GM11168 (cell line): ENCODE measurements at regions not wholly inside any gene's neighbourhood (a gene's known extent, or its start where the extent isn't known, plus 50 kb on each side); places are given as distances from the start of the nearest gene placed in this dataset.

Source experiments
- in situ Hi-C: fragments of 300-500 bp; cut with MboI; formaldehyde crosslinking; loops from one replicate; pipeline ENCODE4 v1.12.0; 2022; ENCODE audit warnings: low sequenced_read_pairs; ENCODE audit not compliant: unreplicated experiment

DNA sequence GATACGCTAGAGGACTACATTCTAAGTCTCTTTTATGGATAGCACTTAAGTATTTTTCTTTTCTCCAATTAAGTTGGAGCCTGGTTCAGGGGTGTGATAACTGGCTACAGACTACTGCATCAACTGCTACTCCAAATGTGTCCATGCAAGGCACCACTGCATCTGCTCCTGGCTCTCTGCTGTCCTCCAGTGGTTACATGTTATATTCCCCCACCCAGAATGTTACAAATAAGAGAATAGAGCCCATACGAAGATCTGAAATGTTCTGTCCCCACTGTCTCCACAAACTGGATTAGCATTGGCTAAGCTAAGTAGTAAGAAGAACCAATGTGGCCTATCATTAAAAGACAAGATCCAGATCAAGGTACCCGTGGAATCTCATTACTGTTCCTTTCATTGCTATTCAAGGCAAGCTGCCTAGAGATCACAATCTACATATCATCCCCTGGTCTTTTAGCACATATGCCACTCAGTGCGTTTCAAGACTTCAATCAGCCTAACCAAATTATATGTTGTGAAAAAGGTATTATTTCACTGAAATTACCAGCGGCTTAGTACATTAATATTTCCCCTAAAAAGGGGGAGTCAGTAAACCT lies 308.3 kb upstream of the SLC8A1 start:
- in situ Hi-C loops, result no loop called here

DNA sequence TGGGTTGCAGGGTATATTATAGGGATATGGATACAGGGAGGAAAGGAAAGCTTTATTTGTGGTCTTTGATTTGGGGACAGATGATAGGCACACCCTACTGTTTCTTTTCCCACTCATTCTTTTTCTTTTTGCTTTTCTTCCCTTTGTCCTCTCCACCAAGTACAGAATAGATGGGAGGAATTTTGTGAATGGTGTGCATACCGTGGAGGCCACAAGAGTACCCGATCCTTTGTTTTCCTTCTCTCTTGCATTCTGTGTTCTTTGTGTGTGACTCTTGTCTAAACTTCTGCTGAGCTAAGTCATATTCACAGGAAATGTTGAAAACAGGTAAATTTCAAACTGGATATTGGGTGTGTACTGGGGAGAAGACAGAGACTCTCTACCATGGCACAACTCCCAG lies 321.4 kb upstream of the SLC8A1 start:
- in situ Hi-C loops, result no loop called here

DNA sequence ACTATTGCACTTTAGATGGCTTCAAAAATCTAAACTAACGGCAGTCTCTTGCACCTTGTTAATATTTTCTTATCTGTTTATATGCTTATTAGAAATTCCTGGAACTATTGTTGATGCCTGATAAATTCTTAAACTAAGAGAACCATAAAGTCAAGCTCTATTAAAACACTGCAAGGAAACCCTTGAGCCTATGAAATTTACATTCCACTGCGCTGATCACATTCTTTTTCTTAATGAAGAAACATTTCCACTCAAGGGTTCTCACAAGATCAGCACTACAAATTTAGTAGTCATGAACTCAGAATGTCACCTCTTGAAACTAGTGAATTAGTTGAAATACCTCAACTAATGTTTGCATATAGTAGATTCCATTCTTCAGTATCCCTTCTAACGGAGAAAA lies 331.8 kb upstream of the SLC8A1 start:
- in situ Hi-C loops, result no loop called here

DNA sequence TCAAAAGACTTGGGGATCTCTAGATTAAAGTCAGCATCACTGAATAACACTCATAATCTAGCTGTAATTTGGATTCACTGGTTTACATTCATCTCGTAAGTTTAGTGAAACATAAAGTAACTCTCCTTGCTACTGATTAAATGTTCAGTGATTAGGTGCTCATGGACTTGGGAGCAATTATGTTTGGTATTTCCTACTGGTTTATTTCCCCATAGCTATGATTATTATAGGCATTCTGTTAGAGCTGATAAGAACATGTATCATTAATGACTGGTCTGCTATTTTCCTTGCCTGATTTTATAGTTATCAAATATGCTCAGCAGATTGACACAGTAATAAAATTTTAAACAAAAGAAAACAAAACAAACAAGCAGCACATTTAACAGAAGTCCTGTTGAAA lies 334.7 kb upstream of the SLC8A1 start:
- in situ Hi-C loops, result no loop called here

DNA sequence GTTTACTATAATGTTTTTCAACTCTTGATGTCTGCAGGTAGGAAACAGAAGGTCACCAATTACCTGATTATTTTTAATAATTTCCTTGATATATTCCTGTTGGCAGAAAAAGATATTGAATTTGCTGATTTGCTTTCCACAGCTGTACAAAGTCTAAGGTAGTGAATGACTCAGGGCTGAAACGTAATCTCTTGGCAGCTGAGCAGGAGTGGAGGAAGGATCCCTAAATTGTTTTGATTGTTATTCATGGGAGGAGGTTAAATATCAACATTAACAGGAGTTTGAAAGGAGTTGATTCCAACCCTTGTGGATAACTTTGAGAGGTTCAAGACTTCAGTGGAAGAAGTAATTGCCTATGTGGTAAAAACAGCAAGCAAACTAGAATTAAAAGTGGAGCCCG lies 345.2 kb upstream of the SLC8A1 start:
- in situ Hi-C loops, result no loop called here

DNA sequence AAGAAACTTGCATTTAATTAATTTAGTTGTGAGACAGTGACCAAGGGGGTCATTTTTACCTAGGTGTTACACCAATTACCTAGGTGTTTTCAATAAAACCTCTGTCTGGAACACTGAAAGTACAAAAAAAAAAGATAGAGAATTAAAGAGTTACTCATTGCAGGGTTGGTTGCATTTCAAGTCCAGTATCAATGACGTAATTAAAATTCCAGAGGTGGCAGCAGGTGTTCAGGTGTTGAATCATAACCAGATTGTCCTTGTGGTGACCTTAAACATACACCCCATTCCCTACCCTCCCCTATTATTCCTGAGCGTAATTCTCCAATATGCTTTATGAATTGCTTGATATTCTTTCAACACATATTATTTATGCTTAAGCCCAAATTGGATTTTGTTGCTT lies 352.0 kb upstream of the SLC8A1 start:
- in situ Hi-C loops, result no loop called here

DNA sequence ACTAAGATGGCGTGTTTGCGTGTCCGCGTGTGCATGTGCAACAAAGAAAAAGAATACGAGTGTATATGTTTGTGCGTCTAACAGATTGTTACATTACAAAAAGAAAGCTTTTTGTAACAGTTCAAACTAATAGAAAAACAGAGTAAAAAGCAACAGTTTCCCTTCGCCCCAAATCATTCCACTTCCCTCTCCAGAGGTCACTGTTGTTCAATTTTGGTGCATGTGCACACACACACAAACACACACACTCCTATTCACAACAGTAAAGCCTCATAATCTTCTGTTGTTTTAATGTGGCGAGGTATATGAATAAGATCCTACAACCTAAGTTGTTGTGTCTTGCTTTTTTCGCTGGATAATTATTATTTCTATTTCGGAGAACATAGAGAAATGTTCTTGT lies 357.3 kb upstream of the SLC8A1 start:
- in situ Hi-C loops, result no loop called here

DNA sequence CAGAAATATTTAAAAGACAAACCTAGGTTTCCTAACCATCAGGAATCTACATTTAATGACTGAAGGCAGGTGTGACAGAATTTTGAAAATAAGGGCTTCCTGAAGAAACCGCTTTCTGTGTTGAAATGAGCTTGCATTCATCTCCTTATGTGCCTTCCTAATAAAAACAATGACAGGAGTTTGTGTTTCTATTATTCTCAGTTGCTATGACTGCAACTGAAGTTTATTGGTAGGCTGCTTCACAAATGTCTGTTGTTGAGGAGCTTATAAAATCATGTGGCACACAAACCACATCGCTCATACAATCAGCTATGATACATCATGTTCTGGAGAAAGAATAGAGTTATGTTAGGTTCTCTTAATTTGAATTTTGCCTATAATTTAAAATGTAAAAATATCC lies 362.7 kb upstream of the SLC8A1 start:
- in situ Hi-C loops, result no loop called here

DNA sequence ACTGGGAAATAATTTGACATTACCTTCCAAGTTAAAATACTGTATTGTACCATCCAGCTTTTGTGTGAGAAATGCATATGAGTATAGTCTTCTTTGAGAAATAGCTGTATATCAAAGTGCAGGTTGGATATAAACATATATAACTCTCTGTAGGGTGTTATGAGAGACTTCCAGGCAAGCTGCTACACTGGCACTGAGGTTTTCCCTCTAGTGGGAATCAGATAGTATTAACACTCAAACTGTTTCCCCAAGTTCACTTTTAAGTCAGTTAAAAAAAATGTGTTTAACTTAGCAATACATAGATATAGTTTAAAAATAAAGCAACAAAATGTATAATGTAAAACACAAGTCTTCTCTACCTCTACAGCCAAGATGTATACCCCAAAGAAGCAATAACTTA lies 368.4 kb upstream of the SLC8A1 start:
- in situ Hi-C loops, result no loop called here

DNA sequence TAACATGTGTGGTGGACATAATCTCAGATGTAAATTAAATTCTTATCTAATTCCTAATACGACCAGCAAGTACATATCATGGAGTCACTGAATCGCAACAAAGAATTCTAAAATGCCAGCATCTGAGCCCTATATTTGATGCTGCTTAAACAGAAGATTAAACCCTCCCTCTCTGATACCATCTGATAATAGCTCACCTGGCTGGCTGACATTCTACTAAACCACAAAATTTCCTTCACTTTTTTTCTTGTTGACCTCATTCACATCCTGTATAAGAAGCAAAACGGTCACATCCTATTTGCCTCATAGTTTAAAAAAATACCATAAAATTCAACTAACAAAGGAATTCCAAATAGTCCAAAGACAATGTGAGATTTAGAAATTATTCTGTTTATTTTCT lies 371.6 kb upstream of the SLC8A1 start:
- in situ Hi-C loops, result no loop called here

DNA sequence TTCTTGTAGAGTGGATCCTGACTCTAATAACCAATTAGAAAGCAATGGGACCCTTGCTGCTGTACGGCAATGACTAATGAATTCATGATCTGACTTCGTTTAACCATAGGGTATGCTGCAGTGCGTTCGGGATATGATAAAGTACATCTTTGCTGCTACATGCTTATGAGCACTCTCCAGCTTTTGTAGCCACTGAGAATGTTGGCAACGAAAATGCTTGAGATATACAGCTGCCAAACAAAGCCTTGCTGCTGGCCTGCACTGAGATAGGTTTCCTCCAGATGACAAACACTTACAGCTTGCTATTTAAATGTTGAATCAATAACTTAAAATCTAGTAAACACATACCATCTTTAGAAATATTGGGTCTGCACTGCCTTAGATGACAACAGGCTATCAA lies 372.4 kb upstream of the SLC8A1 start:
- in situ Hi-C loops, result no loop called here

DNA sequence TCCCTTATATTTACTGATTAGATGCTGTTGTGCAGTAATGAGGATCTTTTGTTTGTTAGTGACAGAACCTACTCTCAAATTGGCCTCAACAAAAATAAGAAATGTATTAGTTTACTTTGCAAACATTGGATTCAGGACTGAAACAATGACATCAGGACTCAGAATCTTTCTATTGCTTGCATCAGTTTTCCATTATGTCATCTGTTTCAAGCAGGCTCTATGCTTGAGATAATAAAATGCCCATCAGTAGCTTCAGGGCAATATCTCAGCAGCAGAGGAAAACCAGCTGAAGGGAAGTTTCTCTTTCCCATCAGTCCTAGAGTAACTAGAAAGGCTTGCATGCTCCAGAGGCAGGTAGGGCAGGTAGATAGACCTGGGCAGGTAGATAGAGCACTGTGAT lies 375.5 kb upstream of the SLC8A1 start:
- in situ Hi-C loops, result no loop called here

DNA sequence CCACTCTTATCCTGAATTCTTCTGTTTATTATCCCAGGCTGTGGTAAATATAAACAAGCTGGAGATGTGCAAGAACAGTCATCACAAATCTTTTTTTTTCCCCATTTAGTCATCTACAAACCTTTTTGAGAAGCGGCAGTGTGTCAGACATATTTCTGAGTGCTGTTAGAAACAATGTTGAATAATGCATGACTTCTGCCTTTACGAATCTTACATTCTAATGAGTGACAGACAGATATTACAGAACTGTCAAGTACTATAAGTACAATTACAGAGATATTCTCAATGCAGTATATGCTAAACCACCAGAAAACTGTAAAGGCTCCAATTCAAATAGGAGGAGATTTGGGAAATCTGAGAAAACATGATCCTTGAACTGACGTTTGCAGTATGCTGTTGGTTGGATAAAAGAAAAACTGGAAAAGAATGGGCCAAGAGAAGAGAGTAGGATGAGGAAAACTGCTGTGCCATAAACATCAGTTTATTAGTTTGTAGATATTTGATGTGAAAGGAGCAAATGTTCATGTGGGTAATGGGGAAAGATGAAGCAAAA lies 379.5 kb upstream of the SLC8A1 start:
- in situ Hi-C loops, result no loop called here

DNA sequence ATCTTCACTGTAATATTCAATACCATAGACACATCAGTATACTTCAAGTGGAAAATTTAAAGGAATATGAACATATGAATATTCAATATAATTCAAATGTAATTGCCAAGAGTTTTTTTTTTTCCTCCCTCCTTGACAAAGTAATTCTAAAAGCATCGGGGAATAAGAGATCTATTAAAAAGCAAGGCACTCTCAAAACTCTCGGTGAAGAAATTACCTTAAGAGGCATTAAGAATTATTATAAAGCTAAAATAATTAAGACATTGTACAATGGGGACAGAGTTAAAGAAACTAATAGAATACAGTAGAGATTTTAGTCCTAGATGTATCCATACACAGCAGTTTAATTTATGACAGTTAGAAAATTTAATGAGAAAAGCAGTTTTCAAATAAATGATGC lies 390.0 kb upstream of the SLC8A1 start:
- in situ Hi-C loops, result no loop called here

DNA sequence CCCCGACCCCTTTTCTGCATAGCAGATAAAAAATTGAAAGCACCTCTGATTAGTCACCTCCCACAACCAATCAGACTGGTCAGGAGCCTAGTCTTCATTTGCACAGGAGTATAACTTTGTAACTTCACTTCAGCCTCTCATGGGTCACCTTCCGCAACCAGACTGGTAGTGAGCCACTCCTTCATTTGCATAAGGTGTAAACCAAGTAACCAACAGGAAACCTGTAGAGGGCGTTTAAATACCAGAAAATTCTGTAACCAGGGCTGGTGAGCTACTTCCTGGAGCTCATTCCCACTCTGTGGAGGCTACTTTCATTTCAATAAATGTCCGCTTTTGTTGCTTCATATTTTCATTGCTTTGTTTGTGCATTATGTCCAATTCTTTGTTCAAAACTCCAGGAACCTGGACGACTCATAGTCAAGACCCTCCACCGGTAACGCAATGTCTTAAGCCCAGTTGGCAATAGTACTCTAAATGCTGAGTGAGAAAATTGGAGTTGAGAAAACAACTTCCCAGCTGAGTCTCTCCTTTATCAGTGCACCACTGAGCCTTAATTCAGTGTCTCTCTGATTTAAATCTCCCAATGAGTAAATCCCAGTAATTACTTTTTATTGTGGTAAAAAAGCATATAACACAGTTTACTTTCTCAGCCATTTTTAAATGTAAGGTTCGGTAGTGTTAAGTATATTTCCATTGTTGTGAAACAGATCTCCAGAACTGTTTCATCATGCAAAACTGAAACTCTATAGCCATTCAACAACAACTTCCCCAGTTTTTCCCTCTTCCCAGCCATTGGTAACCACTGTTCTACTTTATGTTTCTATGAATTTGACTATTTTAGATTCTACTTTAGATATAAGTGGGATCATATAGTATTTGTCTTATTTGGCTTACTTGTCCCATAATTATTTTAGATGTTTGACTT lies 392.7 kb upstream of the SLC8A1 start:
- in situ Hi-C loops, result no loop called here

DNA sequence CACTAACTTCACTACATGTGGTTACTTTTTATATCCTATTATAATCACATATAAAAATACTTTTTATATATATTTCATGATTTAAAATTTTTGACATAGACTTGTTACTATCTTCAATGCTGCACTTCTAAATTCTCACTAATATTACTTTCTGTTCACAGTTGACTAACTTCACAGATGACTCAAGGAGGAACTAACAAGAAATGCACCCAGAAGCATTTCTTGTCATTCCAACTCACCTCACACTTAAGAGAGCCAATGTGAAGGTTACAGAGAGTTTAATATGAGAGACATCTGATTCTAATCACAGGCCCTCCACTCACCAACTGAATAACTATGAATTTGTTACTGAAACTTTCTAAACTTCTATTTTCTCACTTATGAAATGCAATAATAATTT lies 399.8 kb upstream of the SLC8A1 start:
- in situ Hi-C loops, result no loop called here

DNA sequence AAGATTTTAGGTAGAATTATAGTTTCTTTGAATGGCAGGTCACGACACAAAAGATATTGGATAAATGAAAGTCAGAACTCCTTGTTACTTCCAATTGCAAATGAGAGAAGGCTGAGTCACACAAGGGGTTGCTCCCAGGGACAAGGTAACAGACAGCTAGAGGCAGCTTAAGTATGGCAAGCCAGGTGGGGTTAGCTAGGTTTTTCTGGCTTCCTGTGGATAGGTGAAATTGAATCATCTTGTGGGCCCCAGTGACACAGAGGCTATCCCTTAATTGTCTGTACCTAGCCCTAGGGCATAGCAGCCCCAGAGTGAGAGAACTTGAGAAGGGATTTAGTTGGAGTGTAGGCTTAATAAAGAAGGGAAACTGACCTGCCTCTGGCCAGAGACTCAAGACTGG lies 407.7 kb upstream of the SLC8A1 start:
- in situ Hi-C loops, result no loop called here

DNA sequence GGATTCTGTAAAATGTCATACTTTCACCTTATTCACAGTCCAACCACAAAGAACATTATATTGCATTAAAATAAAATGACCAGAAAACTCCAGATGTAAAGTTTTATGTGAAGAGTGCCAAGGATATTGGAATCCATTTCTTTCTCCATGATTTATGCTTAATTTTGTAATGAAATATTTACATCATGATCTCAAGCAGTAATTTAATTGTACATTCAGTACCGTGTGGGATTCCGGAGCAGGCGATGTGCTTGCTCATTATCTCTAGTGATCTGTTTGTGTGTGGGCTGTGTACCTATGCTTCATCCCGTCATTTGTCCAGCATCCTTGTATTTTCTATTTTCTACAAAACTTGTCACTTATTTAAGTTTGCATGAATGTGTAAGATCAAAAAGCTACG lies 415.9 kb upstream of the SLC8A1 start:
- in situ Hi-C loops, result no loop called here

DNA sequence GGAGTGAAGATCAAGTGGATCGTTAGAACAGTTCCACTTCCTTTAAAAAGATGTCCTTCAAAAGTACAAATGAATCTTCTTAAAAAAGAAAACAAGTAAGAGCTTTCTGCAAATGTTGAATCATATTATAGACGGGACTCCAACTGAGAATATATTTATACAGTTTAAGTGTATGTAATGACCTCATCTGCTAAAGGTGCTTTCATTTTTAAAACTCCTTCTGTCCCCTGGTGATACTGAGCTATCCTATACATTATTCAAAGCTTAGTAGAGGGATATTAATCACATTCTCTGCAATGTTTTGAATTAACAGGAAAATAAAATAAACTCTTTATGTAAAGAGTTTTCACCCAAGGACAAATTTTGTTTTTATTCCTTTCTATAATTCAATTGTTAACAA lies 420.7 kb upstream of the SLC8A1 start:
- in situ Hi-C loops, result no loop called here

DNA sequence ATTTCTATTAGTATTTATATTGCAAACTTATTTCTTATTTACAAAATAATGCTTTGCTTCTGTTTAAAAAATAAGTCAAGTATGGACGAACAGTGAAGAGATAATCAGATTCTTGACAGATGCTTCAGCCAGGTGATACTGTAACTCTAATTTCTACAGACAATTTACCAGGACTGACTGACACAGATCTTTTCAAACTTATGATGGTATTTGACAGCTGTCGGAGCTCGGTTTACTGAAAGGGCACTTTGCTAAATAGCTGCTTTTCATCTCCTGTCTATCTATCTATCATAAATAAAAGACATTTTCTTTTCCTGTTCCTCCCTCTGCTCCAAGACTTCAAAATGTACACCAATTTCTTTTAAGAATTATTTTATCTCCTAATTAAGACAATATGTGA lies 422.5 kb upstream of the SLC8A1 start:
- in situ Hi-C loops, result no loop called here

DNA sequence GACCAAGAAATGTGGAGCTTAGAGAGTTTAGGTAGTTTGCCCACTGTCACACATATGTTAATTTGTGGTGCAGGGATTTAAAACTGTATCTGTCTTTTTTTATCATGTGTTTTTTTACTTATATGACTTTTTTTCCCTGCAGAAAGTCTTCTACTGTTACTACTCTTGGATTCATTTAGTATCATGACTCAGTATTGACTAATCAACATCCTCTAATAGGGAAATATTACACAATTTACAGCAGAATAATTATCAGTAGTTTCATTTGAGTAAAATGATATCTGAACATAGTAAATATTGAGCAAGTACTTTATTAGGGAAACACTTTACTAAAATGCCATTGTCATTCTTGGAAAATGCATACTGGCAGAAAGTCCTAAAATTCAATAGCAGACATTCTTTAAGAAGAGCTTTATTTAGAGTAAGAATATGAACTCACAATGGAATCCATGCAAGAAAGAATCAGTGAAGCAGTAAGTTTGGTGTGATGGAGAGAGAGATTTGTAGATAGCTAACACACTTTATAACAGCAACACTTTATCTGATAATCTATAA lies 425.9 kb upstream of the SLC8A1 start:
- in situ Hi-C loops, result no loop called here
